ENCODE measurements at regions not wholly inside any gene's neighbourhood (a gene's known extent, or its start where the extent isn't known, plus 50 kb on each side); places are given as distances from the start of the nearest gene placed in this dataset.

DNA sequence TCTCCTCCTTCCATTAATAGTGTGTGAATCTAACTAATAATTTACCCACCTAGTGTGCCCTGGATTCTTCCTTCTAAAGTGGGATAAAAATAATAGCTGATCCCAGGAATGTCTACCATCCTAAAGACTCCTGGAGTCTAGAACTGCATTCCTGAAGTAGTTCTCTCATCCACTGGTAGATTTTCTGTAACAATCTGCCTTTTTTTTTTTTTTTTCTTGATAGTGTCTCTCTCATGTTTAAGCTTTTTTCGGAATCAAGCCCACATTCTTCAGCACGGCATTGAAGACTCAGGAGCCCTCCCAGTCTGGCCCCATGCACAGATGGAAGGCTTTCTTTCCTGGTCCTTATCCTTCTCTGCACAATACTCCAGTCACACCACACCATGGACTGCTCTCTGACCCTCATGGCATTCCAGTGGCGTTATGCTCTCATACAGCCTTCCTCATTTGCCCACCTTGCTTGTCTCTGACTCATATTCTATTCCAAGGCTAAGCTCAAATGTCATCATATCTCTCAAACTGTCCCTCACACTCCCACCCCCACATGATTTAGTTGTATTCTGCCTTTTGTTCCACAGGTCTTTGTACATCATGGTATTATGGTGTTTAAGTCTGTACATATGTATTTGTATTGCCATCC, 68.7 kb upstream of the FRY start:
- no peak for DNase-seq (ENCODE audit: low read depth)

DNA sequence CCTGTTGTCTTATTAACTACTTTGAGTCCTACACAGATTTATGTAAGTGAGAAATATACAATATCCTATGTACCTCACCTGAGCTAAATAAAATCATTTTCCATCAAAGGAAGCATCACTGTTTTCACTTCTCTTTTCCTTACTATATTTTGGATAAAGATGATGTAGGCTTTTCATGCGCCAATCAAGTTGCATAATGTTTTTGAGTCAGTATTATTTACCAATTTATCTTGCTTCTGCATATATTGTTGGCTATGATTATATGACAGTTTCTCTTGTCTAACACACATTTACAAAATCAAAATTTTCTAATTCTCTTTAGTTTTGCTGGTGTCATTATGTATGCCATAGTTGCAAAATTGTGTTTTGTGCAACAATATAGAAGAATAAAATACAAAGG, 67.9 kb upstream of the FRY start:
- no peak for DNase-seq (ENCODE audit: low read depth)

DNA sequence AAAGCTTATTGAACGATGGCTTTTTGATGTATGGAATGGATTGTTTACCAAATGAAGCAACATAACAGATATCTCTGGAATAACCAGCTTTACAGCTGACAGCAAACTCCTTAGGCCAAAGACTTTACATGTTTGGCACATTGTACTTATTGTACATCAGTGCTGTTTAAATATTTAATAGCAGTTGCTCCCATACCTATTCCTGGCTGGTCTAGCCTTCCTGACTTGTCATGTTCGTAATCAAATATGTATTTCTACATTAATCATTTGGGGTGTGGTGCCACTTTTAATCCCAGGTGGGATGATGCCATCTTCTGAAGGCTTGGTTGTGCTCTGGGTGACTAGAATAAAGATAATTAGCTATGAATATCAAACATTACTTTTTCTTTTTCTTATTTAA, 67.4 kb upstream of the FRY start:
- DNase-seq (ENCODE audit: low read depth): no peak

DNA sequence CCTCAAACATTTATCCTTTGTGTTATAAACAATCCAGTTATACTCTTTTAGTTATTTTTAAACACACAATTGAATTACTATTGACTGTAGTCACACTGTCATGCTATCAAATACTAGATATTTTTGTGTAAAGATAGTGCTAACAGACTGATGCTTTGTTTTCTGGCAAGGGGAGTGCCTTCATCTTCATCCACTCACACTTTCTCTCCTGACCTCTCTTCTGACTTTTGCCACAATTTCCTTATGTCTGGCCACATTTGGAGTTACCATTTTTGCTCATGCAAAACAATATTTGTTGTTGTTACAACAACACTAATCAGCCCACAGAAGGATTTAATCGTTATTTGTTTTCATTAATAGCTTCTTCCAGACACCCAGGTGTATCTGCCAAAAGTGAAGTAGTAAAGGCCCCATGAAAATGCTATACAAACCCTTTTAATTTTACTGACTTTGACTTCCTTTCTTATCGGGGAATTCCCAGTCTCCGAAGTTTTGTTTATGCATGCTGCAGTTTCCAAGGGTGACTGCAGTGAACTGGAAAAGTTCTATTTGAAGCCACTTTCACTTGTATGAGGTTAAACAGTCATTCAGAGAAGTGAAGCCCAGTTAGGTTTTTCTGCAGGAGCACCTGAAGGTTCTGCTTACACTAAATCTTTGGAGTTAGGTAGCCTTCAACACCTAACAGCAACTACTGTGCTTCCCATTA, 66.1 kb upstream of the FRY start:
- DNase-seq (ENCODE audit: low read depth): peak; percentile 65

DNA sequence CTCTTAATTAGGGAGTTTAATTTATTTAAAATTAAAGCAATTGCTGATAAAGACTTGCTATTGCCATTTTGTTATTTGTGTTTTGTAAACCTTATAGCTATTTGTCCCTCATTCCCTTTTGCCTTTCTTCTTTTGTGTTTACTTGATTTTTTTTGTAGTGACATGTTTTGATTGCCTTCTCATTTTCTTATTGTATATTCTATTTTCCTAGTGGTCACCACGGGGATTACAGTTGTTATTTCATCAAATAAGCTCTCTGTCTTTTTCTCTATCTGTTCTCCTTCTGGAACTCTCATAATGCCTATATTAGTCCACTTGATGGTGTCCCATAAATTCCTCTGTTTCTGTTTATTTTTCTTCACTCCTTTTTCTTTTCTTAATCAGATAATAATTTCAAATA, 64.4 kb upstream of the FRY start:
- no peak for DNase-seq (ENCODE audit: low read depth)

DNA sequence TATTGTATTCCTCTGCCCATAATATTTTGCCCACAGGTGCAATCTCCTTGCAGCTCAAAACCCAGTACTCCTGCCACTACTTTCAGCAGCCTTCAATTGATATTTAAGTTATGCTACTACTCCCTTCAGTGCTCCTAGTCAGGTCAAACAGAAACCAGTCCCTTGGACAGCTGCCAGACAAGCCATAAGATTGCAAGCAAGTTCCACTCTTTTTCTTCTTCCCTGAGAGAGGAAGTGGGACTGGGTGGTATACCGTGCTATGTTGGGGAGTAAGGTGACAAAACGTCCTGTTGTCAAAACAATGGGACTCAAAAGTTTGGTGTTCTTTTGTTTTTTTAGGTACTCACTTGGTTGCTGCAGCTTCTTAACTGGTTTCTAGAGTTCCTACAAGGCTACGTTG, 63.1 kb upstream of the FRY start:
- no peak for DNase-seq (ENCODE audit: low read depth)

DNA sequence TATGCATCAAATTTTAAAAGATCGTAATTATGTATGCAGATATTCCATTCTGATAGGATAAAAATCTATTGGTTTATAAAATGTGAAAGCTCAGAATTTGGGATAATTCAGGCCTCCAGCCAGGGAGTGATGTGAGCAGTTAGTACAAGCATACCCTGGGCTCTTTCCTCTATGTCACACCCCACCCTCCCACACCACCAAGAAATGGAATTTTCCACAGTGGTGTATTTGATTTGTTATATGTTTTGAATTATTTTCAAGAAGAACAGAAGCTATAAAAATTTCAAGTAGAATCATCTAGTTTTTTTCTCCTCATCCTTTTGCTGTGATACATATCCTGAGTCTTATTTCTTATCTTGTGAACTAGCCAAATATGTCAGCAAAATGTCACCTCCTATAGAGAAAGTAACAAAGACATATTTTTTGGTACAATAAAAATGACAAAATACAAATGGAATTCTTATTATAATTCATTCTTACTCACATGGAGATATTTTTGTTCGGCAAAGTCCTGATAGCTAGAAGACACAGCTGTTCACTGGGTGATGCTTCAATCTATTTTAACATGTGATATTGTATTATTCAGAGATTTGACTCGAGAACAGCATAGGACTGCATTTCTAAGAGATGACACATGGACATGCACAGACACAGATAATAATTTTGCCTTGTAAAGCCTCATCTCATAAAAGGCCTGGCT, 61.2 kb upstream of the FRY start:
- no peak for DNase-seq (ENCODE audit: low read depth)

DNA sequence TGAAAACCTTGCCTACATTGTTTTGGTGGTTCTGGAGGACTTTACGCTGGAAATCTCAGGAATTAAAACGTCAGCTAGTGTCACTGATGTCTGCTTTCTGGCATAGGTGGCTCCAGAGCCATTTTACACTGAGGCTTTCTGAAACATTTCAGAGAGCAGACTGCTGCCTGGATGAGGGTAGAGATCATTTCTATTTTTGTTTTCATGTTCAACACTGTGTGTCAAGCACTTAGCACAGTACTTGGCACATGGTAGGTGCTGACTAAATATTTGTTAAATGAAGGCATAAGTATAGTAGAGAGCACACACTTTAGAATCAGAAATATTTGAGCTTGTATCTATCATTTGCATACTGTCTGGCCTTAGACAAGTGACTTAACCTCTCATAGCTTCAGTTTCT, 59.1 kb upstream of the FRY start:
- DNase-seq (ENCODE audit: low read depth): no peak

DNA sequence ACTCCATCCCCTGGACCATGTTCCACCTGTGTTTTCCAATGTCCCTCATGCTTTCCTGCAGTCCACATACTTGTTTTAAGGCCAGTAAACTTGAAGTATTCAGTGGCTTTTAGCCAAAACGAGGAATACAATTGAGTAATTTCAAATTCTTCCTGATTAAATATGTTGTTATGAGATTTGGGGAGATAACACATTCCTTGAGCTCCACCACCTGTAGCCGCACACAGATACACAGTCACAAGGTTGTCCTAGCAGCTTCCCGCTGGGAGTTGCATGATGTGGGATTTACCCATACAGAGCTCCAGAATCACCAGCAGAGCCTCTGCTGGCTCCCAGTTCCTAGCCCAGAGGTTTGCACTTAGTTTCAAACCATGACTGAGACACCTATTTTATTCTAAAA, 53.6 kb upstream of the FRY start:
- no peak for DNase-seq (ENCODE audit: low read depth)

DNA sequence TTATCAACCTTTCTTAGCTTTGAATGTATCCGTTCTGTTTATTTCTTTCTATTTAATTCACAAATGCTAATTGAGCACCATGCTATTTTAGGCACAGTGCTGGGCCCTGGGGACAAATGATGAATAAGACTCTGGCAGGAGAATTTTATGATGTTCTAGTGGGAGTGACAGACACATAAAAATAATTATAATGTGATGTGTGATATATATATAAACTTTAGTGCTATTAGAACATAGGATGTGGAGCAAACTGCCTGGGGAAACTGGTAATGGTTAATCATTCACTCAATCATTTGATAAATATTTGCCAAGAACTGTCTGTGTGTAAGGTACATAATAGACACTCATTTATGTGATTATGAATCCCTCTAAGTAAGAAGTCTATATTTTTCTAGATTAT, 50.7 kb upstream of the FRY start:
- DNase-seq (ENCODE audit: low read depth): no peak

Measured in forelimb muscle (tissue), 1 donor.